ENCODE measurements at regions not wholly inside any gene's neighbourhood (a gene's known extent, or its start where the extent isn't known, plus 50 kb on each side); places are given as distances from the start of the nearest gene placed in this dataset.

- no peak for DNase-seq (ENCODE audit: extremely low spot score in 2 of 2)
- Histone ChIP-seq H3K9me3 (peaks cover 7% of the 10 kb centered on the region), H3K36me3 (no peaks in the 10 kb centered on the region), H3K4me1 (no peaks in the 10 kb centered on the region), H3K4me3 (no peak overlapping the region), H3K27me3 (no peaks in the 10 kb centered on the region), H3K27ac (no peak overlapping the region)
- TF ChIP-seq POLR2A (IDR thresholded peaks at IDR 0.05) = no peak
- no peak for TF ChIP-seq CTCF (IDR thresholded peaks at IDR 0.05)
- no peak for TF ChIP-seq POLR2AphosphoS5 (IDR thresholded peaks at IDR 0.05; ENCODE audit: insufficient read depth in 1 of 2, low read depth in 1 of 2)
- intact Hi-C loops (cut with DNase I) = no loop called here
Observed at GRCh38 chr9:108196332-108197007, 659.3 kb downstream of the ACTL7B start.

- H3K4me1 ChIP-seq = no peaks in the 10 kb centered on the region
- no peak for DNase-seq (ENCODE audit: extremely low spot score in 2 of 2)
- no peaks in the 10 kb centered on the region for H3K36me3 ChIP-seq
- intact Hi-C loops (cut with DNase I) = no loop called here
- TF ChIP-seq CTCF (IDR thresholded peaks at IDR 0.05) (no peak), POLR2A (IDR thresholded peaks at IDR 0.05) (no peak)
- H3K9me3 ChIP-seq = no peaks in the 10 kb centered on the region
- no peak overlapping the region for H3K27ac ChIP-seq
- H3K27me3 ChIP-seq = no peaks in the 10 kb centered on the region
- H3K4me3 ChIP-seq = no peak overlapping the region
Observed at GRCh38 chr9:108194154-108194553, 661.6 kb downstream of the ACTL7B start.

- Histone ChIP-seq H3K36me3 (no peaks in the 10 kb centered on the region), H3K4me3 (no peak overlapping the region), H3K27me3 (no peaks in the 10 kb centered on the region), H3K4me1 (no peaks in the 10 kb centered on the region), H3K9me3 (no peaks in the 10 kb centered on the region), H3K27ac (no peak overlapping the region)
- TF ChIP-seq CTCF (IDR thresholded peaks at IDR 0.05) (no peak), POLR2AphosphoS5 (IDR thresholded peaks at IDR 0.05; ENCODE audit: insufficient read depth in 1 of 2, low read depth in 1 of 2) (no peak), POLR2A (IDR thresholded peaks at IDR 0.05) (no peak)
- intact Hi-C loops (cut with DNase I) = no loop called here
- DNase-seq (ENCODE audit: extremely low spot score in 2 of 2) = no peak
Observed at GRCh38 chr9:108193026-108193710, 662.6 kb downstream of the ACTL7B start.

- no peak for DNase-seq (ENCODE audit: extremely low spot score in 2 of 2)
- H3K9me3 ChIP-seq = no peaks in the 10 kb centered on the region
- TF ChIP-seq CTCF (IDR thresholded peaks at IDR 0.05) = no peak
- no peak for TF ChIP-seq POLR2AphosphoS5 (IDR thresholded peaks at IDR 0.05; ENCODE audit: insufficient read depth in 1 of 2, low read depth in 1 of 2)
- TF ChIP-seq POLR2A (IDR thresholded peaks at IDR 0.05) = no peak
- H3K36me3 ChIP-seq = no peaks in the 10 kb centered on the region
- peaks cover 8% of the 10 kb centered on the region for H3K4me1 ChIP-seq
- intact Hi-C loops (cut with DNase I) = no loop called here
- no peaks in the 10 kb centered on the region for H3K27me3 ChIP-seq
- H3K4me3 ChIP-seq = no peak overlapping the region
- no peak overlapping the region for H3K27ac ChIP-seq
Observed at GRCh38 chr9:108191065-108191464, 664.7 kb downstream of the ACTL7B start.

GRCh38 chr9:108188976-108189375 is 666.8 kb downstream of the ACTL7B start:
- intact Hi-C loops (cut with DNase I) = no loop called here
- peaks cover 20% of the 10 kb centered on the region for H3K4me1 ChIP-seq
- DNase-seq (ENCODE audit: extremely low spot score in 2 of 2) = no peak
- no peak overlapping the region for H3K4me3 ChIP-seq
- no peaks in the 10 kb centered on the region for H3K27me3 ChIP-seq
- TF ChIP-seq CTCF (IDR thresholded peaks at IDR 0.05) (no peak), POLR2AphosphoS5 (IDR thresholded peaks at IDR 0.05; ENCODE audit: insufficient read depth in 1 of 2, low read depth in 1 of 2) (no peak), POLR2A (IDR thresholded peaks at IDR 0.05) (no peak)
- H3K9me3 ChIP-seq = no peaks in the 10 kb centered on the region
- no peaks in the 10 kb centered on the region for H3K36me3 ChIP-seq
- H3K27ac ChIP-seq = no peak overlapping the region

All from vagina (tissue), 2 donors.